K562 (cell line): ENCODE measurements at regions not wholly inside any gene's neighbourhood (a gene's known extent, or its start where the extent isn't known, plus 50 kb on each side); places are given as distances from the start of the nearest gene placed in this dataset.

ENCODE experiments used
- ATAC-seq: fragments of 200-7000 bp; cut with Tn5 transposase; 3 replicates; pipeline ENCODE4 v1.9.1; 2020; ENCODE audit warnings: moderate library complexity
- BruUV-seq: library from RNA; stranded (reverse); fragments of 400-500 nt; replicated peaks from 2 replicates; lab custom pipeline; 2021; lab: Mats Ljungman, UMichigan
- CTCF ChIA-PET: fragments of 300-600 bp; formaldehyde crosslinking; extraction: SDS; loops from one replicate; lab custom pipeline; 2021; ENCODE audit warnings: low intra/inter-chr PET ratio; lab: Yijun Ruan, JAX
- POLR2A ChIA-PET: fragments of 300-600, 350-650 bp; sonication (Branson Sonifier 250); formaldehyde crosslinking; extraction: SDS; loops from one replicate; lab custom pipeline; 2021; ENCODE audit warnings: antibody characterized with exemption, inconsistent platforms; lab: Yijun Ruan, JAX
- DNase-seq, 4 experiments: peaks; one replicate each; pipeline versions ENCODE4 v3.0.0 to v3.0.0-alpha.2; 2011 to 2018; ENCODE audit warnings: low spot score in 3 of 4, mixed read lengths in 3 of 4; ENCODE audit errors: extremely low read depth in 1 of 4
- FAIRE-seq: peaks from 2 replicates; lab custom pipeline; 2011; peaks lifted over from hg19 to GRCh38; lab: Jason Lieb, UNC
- H2AFZ ChIP-seq: 2 replicates; pipeline ENCODE4 v1.6.0; 2011; ENCODE audit warnings: low read depth, low read length, control low read depth, inconsistent platforms
- H3K27ac ChIP-seq: fragments of 200-600 bp; 3 replicates; pipeline ENCODE4 v1.8.0; 2011; ENCODE audit warnings: low read depth, mild to moderate bottlenecking, control low read depth, inconsistent platforms, low read length, moderate library complexity, mixed read lengths; ENCODE audit errors: extremely low read depth
- H3K27me3 ChIP-seq, 2 experiments: fragments of 300-600 bp in 1 of 2; 2 replicates in 1 of 2; 3 replicates in 1 of 2; pipeline versions ENCODE4 v1.6.0 to v1.8.0; 2011; ENCODE audit warnings: inconsistent platforms in 2 of 2, low read length in 2 of 2, mild to moderate bottlenecking in 1 of 2, mixed read lengths in 1 of 2, moderate library complexity in 1 of 2; ENCODE audit not compliant: control insufficient read depth in 2 of 2, insufficient read depth in 2 of 2
- H3K36me3 ChIP-seq: fragments of 300-600 bp; 3 replicates; pipeline ENCODE4 v1.8.0; 2011; ENCODE audit warnings: mild to moderate bottlenecking, low read length, inconsistent platforms; ENCODE audit not compliant: control insufficient read depth, insufficient read depth
- H3K4me1 ChIP-seq, 2 experiments: fragments of 200-600 bp in 1 of 2; replicated peaks in 1 of 2; 2 replicates in 1 of 2; 3 replicates in 1 of 2; pipeline versions ENCODE4 v1.5.1 to v1.8.0; 2011; ENCODE audit warnings: inconsistent platforms in 2 of 2, low read length in 2 of 2, mild to moderate bottlenecking in 1 of 2, mixed read lengths in 1 of 2, moderate library complexity in 1 of 2; ENCODE audit not compliant: control insufficient read depth in 2 of 2, insufficient read depth in 2 of 2
- H3K4me2 ChIP-seq: 2 replicates; pipeline ENCODE4 v1.6.1; 2011; ENCODE audit warnings: low read length, control low read depth, inconsistent platforms, mixed read lengths; ENCODE audit not compliant: insufficient read depth
- H3K4me3 ChIP-seq: fragments of 200-600 bp; sonication (generic), shearing (Covaris generic); 2 replicates; pipeline ENCODE4 v1.5.1; 2016; ENCODE audit warnings: control low read depth, inconsistent platforms
- H3K79me2 ChIP-seq: fragments of 200-600 bp; 3 replicates; pipeline ENCODE4 v1.8.0; 2011; ENCODE audit warnings: low read length, inconsistent platforms; ENCODE audit not compliant: control insufficient read depth, insufficient read depth
- H3K9ac ChIP-seq, 2 experiments: 2 replicates each; pipeline versions ENCODE4 v1.6.0 to v1.6.1; 2011; ENCODE audit warnings: low read depth in 2 of 2, low read length in 2 of 2, control low read depth in 1 of 2, inconsistent platforms in 1 of 2, mild to moderate bottlenecking in 1 of 2, mixed read lengths in 1 of 2; ENCODE audit not compliant: insufficient read depth in 1 of 2
- H3K9me1 ChIP-seq: one replicate; pipeline ENCODE4 v1.6.0; 2011; ENCODE audit warnings: inconsistent platforms, mild to moderate bottlenecking, low read length, moderate library complexity; ENCODE audit not compliant: control insufficient read depth, insufficient read depth
- H3K9me3 ChIP-seq: replicated peaks from 2 replicates; pipeline ENCODE4 v1.5.1; 2011; ENCODE audit warnings: low read depth, low read length, inconsistent platforms; ENCODE audit not compliant: control insufficient read depth, insufficient read depth
- H4K20me1 ChIP-seq: replicated peaks from 2 replicates; pipeline ENCODE4 v1.6.1; 2011; ENCODE audit warnings: low read length, inconsistent platforms, mixed read lengths; ENCODE audit not compliant: control insufficient read depth, insufficient read depth
- E2F5 ChIP-seq: sonication (generic); formaldehyde crosslinking; IDR thresholded peaks from 2 replicates; pipeline ENCODE4 v1.8.0; 2022; ENCODE audit warnings: mild to moderate bottlenecking, missing genetic modification reagents
- HDAC3 ChIP-seq: fragments of 450-650 bp; IDR thresholded peaks from 2 replicates; pipeline ENCODE4 v1.6.1; 2018; ENCODE audit warnings: borderline replicate concordance, mild to moderate bottlenecking, moderate library complexity; ENCODE audit not compliant: partially characterized antibody
- PRPF4 ChIP-seq: fragments of 200-400 bp; formaldehyde crosslinking; IDR thresholded peaks from one replicate; pipeline ENCODE4 v1.6.1; 2017; ENCODE audit warnings: low read length, low read depth, mild to moderate bottlenecking; ENCODE audit not compliant: insufficient read depth, poor library complexity, severe bottlenecking
- TCF15 ChIP-seq: fragments of 250-450 bp; sonication (Bioruptor Pico); IDR thresholded peaks from 2 replicates; pipeline ENCODE4 v1.8.0; 2022; ENCODE audit warnings: moderate library complexity, mild to moderate bottlenecking, inconsistent platforms
- WGBS: fragments of 100-300 bp; shearing (Covaris generic); methylation state at CpG from one replicate; pipeline ENCODE4 v1.1.6; 2016; ENCODE audit warnings: low coverage, mixed read lengths; ENCODE audit not compliant: insufficient coverage; ENCODE audit errors: missing lambda C conversion rate; 5-methylcytosine and 5-hydroxymethylcytosine counted together
- in situ Hi-C: fragments of 300-500 bp; cut with MboI; formaldehyde crosslinking; loops from 4 replicates; pipeline ENCODE4 v1.15.0; 2018; ENCODE audit warnings: inconsistent platforms, mixed read lengths
- intact Hi-C: fragments of 100-400 bp; cut with micrococcal nuclease; formaldehyde crosslinking; loops from 2 replicates; pipeline ENCODE4 v1.14.2; 2022

- no TSS peak for BruUV-seq
- no peaks in the 10 kb centered on the region for H3K9me1 ChIP-seq
- no peaks in the 10 kb centered on the region for H4K20me1 ChIP-seq
- intact Hi-C loops = no loop called here
- H3K9ac ChIP-seq = no peak overlapping the region
- ChIA-PET POLR2A (no interaction called here), CTCF (no interaction called here)
- TF ChIP-seq E2F5 (CRISPR knock-in tag) = no peak
- no peak for TF ChIP-seq PRPF4
- no peak for TF ChIP-seq HDAC3
- H3K79me2 ChIP-seq = no peaks in the 10 kb centered on the region
- no peak for DNase-seq
- peaks cover 4 to 10% of the 10 kb centered on the region in 2 experiments; a peak in 2 of 5 replicates for H3K4me1 ChIP-seq
- H3K27ac ChIP-seq = no peak overlapping the region
- H3K9me3 ChIP-seq = no peaks in the 10 kb centered on the region
- no peaks in the 10 kb centered on the region for H3K27me3 ChIP-seq
- no peaks in the 10 kb centered on the region for H3K36me3 ChIP-seq
- 16% methylated on average over 2 of the region's 2 CpGs for WGBS
- in situ Hi-C loops = no loop called here
- H3K4me2 ChIP-seq = no peak overlapping the region
- H3K4me3 ChIP-seq = no peak overlapping the region
- H2AFZ ChIP-seq = no peak overlapping the region
- no peak for ATAC-seq
- FAIRE-seq = no peak
Observed at GRCh38 chr3:101166150-101166549, 154.2 kb downstream of the IMPG2 start.

GRCh38 chr3:101163554-101163953 is 156.8 kb downstream of the IMPG2 start:
- intact Hi-C loops = no loop called here

More at GRCh38 chr3:101163554-101163953, 156.8 kb downstream of the IMPG2 start:
- Histone ChIP-seq H3K9ac (no peak overlapping the region), H3K4me2 (no peak overlapping the region), H3K9me1 (no peaks in the 10 kb centered on the region), H3K4me1 (no peaks in the 10 kb centered on the region; a peak in 1 of 5 replicates), H3K9me3 (no peaks in the 10 kb centered on the region), H3K79me2 (no peaks in the 10 kb centered on the region), H3K4me3 (no peak overlapping the region), H4K20me1 (no peaks in the 10 kb centered on the region), H3K27ac (no peak overlapping the region), H3K27me3 (no peaks in the 10 kb centered on the region), H3K36me3 (no peaks in the 10 kb centered on the region), H2AFZ (no peak overlapping the region)
- no peak for ATAC-seq
- ChIA-PET POLR2A (no interaction called here), CTCF (no interaction called here)
- DNase-seq = no peak
- TF ChIP-seq TCF15 (CRISPR knock-in tag) = no peak
- no TSS peak for BruUV-seq
- in situ Hi-C loops = no loop called here
- no peak for FAIRE-seq
